Activated naive CD4-positive, alpha-beta T cell treated with anti-CD3 and anti-CD28 coated beads, Interleukin-2, amount 10 ng/mL, durations not matched to agents 7 days and 5 days (primary cell): ENCODE measurements at regions not wholly inside any gene's neighbourhood (a gene's known extent, or its start where the extent isn't known, plus 50 kb on each side); places are given as distances from the start of the nearest gene placed in this dataset.

Source experiments
- CTCF ChIA-PET: fragments of 350-600 bp; sonication (Branson Sonifier 250); formaldehyde crosslinking; loops from one replicate; lab custom pipeline; 2021; ENCODE audit warnings: antibody characterized with exemption; lab: Charles Lee
- DNase-seq: peaks from one replicate; pipeline ENCODE4 v3.0.0-alpha.2; 2020
- H3K27ac Mint-ChIP-seq: one replicate; pipeline ENCODE4 v1.8.0; 2021; ENCODE audit warnings: mild to moderate bottlenecking, moderate library complexity, mixed read lengths
- H3K27me3 Mint-ChIP-seq: one replicate; pipeline ENCODE4 v1.8.0; 2021; ENCODE audit warnings: mild to moderate bottlenecking, mixed read lengths
- H3K36me3 Mint-ChIP-seq: one replicate; pipeline ENCODE4 v1.8.0; 2021; ENCODE audit warnings: mixed read lengths
- H3K4me1 Mint-ChIP-seq: one replicate; pipeline ENCODE4 v1.8.0; 2021; ENCODE audit warnings: mixed read lengths
- H3K4me3 Mint-ChIP-seq: one replicate; pipeline ENCODE4 v1.8.0; 2021; ENCODE audit warnings: mild to moderate bottlenecking, moderate library complexity, mixed read lengths
- H3K9me3 Mint-ChIP-seq: one replicate; pipeline ENCODE4 v1.8.0; 2021; ENCODE audit warnings: mixed read lengths

DNA sequence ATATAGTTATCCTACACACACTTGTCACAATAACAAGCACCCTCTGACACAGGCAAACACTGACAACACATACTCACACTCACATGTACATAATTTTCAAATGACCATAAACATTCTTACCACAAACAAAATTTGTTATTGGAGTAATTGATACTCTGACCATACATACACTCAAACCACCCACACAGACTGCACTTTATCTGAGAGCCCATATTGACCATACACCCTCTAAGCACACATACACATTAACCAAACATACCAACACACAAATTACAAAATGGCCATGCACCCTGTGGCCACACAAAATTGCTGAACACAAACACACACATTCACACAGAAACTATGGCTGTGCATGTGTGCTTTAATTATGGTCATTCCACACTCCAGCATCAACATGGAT, 79.1 kb upstream of the FAM120A start:
- CTCF ChIA-PET = no interaction called here
- H3K4me3 Mint-ChIP-seq = no peak overlapping the region
- peaks cover 3% of the 10 kb centered on the region for H3K4me1 Mint-ChIP-seq
- no peaks in the 10 kb centered on the region for H3K36me3 Mint-ChIP-seq
- no peak for DNase-seq
- H3K27me3 Mint-ChIP-seq = peaks cover 4% of the 10 kb centered on the region
- H3K9me3 Mint-ChIP-seq = no peaks in the 10 kb centered on the region
- no peak overlapping the region for H3K27ac Mint-ChIP-seq

DNA sequence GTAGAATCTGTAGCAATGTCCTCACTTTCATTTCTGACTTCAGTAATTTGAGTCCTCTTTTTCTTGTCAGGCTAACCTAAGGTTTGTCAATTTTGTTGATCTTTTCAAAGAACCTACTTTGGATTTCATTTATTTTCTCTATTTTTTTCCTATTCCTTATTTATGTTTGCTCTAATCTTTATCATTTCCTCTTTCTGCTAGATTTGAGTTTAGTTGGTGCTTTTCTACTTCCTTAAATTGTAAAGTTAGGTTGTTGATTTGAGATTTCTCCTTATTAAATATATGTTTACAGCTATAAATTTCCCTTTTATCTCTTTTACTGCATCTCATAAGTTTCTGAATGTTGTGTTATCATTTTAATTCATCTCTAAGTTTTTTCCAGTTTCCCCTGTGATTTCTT, 75.1 kb upstream of the FAM120A start:
- no peak for DNase-seq
- Mint-ChIP-seq H3K27me3 (peaks cover 10% of the 10 kb centered on the region), H3K9me3 (no peaks in the 10 kb centered on the region), H3K27ac (no peak overlapping the region), H3K36me3 (no peaks in the 10 kb centered on the region), H3K4me1 (peaks cover 3% of the 10 kb centered on the region), H3K4me3 (no peak overlapping the region)
- CTCF ChIA-PET = no interaction called here

DNA sequence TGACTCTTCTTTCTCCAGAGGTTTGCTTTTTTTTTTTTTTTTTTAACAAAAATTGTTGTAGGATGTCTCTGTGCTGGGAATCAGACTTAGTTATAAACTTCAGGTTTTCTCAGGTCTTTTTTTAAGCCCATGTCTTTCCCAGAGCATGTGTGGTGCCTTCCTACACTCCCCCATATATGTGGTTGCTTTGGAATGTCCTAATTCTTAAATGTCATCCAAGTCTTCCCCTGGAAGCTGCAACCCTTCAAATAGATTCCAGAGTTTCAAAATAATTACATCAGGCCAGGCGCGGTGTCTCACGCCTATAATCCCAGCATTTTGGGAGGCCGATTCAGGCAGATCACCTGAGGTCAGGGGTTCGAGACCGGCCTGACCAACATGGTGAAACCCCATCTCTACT, 73.2 kb upstream of the FAM120A start:
- Mint-ChIP-seq H3K9me3 (no peaks in the 10 kb centered on the region), H3K27ac (no peak overlapping the region), H3K27me3 (peaks cover 15% of the 10 kb centered on the region), H3K4me3 (no peak overlapping the region), H3K36me3 (no peaks in the 10 kb centered on the region), H3K4me1 (peaks cover 3% of the 10 kb centered on the region)
- CTCF ChIA-PET = no interaction called here
- no peak for DNase-seq

DNA sequence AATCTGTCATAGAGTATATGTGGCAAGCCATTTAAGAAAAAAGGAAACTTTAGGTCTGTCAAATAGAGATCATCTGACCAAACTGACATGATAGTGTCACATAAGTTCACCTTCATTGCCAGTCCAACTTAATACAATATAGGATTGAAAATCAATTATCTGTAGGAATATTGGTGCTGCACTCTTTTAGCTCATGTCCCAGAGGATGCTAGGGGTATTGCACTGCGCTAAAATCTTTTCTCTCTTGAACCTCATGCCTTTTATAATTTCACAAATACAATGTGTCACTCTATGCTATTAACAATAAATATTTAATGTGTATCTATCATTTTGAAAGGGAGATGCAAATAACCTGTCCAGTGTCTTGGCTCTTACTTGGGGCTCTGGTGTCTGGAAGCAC, 72.4 kb upstream of the FAM120A start:
- H3K4me1 Mint-ChIP-seq = peaks cover 2% of the 10 kb centered on the region
- peaks cover 15% of the 10 kb centered on the region for H3K27me3 Mint-ChIP-seq
- CTCF ChIA-PET = interaction anchor here (0.7 kb wide), 1 partner anchor 42 kb away, joined by 3 read pairs; no protein-coding TSS in a partner anchor
- H3K9me3 Mint-ChIP-seq = no peaks in the 10 kb centered on the region
- H3K36me3 Mint-ChIP-seq = no peaks in the 10 kb centered on the region
- H3K27ac Mint-ChIP-seq = no peak overlapping the region
- DNase-seq = no peak
- H3K4me3 Mint-ChIP-seq = no peak overlapping the region

DNA sequence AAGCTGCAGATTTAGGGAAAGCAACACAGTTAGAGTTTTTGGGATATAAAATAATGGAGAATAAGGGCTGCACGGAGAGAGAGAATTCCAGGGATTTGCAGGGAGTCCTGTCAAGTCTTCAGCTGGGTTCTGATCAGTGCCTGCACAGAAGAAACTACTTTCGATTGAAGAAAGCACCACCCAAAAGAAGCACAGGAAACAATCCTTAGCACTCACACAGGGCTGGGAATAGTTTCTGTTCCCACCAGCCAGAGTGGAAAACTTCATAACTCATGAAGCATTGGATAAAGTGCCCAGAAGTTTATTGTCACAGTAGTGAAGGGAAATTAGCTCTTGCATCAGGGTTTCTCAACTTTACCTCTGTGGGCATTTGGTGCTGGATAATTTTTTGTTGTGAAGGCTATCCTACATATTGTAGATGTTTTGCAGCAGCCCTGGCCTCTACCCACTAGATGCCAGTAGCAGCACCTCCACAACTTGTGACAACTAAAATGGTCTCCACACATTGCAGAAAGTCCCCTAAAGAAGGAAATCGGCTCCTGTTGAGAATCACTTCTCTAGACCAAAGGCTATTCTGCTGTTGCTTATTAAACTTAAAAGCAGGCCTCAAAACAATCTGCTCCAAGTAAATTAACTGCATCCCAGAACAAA, 71.0 kb upstream of the FAM120A start:
- no peak overlapping the region for H3K27ac Mint-ChIP-seq
- H3K9me3 Mint-ChIP-seq = no peaks in the 10 kb centered on the region
- no peaks in the 10 kb centered on the region for H3K36me3 Mint-ChIP-seq
- H3K27me3 Mint-ChIP-seq = peaks cover 15% of the 10 kb centered on the region
- H3K4me1 Mint-ChIP-seq = no peaks in the 10 kb centered on the region
- no peak overlapping the region for H3K4me3 Mint-ChIP-seq
- CTCF ChIA-PET = no interaction called here
- DNase-seq = no peak

DNA sequence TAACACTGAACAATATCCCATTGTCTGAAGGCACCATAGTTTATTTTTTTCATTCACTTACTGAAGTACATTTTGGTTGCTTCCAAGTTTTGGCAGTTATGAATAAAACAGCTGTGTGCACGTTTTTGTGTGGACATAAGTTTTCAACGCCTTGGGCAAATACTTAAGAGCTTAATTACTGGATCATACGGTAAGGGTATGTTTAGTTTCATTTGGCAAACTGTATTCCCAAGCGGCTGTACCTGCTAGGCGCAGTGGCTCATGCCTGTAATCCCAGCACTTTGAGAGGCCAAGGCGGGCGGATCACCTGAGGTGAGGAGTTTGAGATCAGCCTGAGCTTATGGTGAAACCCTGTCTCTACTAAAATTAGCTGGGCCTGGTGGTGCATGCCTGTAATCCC, 63.7 kb upstream of the FAM120A start:
- H3K4me3 Mint-ChIP-seq = no peak overlapping the region
- no peaks in the 10 kb centered on the region for H3K4me1 Mint-ChIP-seq
- CTCF ChIA-PET = no interaction called here
- H3K9me3 Mint-ChIP-seq = no peaks in the 10 kb centered on the region
- no peaks in the 10 kb centered on the region for H3K36me3 Mint-ChIP-seq
- H3K27me3 Mint-ChIP-seq = peaks cover 5% of the 10 kb centered on the region
- DNase-seq = no peak
- no peak overlapping the region for H3K27ac Mint-ChIP-seq

DNA sequence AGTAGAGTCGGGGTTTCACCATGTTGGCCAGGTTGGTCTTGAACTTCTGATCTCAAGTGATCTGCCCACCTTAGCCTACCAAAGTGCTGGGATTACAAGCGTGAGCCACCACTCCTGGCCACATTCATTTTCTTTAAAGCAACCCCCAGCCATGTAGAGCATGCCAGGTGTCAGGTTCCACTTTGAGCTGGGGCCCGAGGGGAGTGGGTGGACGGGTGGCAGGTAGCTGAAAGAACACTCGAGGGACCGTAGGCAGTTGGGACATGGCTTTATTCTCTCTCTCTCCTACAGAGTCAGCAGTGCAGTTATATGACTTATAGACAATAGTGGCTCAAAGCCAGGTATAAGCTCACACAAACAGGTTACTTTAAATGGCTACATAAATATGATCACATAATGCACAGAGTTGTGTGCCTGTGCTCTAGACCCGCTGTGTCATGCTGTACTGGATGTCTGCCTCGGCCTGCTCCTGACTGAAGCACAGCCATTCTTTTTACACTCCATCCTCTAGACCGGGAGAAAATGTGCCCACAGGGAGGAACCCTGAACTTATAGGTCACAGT, 60.5 kb upstream of the FAM120A start:
- Mint-ChIP-seq H3K27ac (no peak overlapping the region), H3K4me3 (no peak overlapping the region), H3K36me3 (no peaks in the 10 kb centered on the region), H3K4me1 (no peaks in the 10 kb centered on the region), H3K9me3 (no peaks in the 10 kb centered on the region), H3K27me3 (peaks cover 7% of the 10 kb centered on the region)
- no peak for DNase-seq
- CTCF ChIA-PET = no interaction called here

DNA sequence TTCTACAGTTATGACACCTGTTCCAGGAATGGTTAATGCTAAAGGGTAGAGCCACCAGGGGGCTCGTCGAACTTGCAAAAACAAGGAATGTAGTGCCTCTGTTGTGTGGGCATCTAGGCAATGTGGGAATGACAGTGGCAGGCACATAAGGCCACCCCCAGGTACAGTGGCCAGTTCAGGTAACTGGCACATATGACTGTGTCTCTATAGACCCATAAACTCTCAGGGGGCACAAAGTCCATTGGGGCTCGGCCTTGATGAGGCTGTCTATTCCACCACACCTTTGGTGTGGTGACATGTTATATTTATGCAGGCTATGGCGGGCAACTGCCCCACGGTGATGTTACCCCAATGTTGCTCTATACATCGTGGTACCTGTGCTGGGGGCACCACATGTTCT, 59.6 kb upstream of the FAM120A start:
- peaks cover 15% of the 10 kb centered on the region for H3K27me3 Mint-ChIP-seq
- no peak overlapping the region for H3K4me3 Mint-ChIP-seq
- H3K36me3 Mint-ChIP-seq = no peaks in the 10 kb centered on the region
- H3K27ac Mint-ChIP-seq = no peak overlapping the region
- H3K9me3 Mint-ChIP-seq = no peaks in the 10 kb centered on the region
- DNase-seq = no peak
- CTCF ChIA-PET = no interaction called here
- no peaks in the 10 kb centered on the region for H3K4me1 Mint-ChIP-seq

DNA sequence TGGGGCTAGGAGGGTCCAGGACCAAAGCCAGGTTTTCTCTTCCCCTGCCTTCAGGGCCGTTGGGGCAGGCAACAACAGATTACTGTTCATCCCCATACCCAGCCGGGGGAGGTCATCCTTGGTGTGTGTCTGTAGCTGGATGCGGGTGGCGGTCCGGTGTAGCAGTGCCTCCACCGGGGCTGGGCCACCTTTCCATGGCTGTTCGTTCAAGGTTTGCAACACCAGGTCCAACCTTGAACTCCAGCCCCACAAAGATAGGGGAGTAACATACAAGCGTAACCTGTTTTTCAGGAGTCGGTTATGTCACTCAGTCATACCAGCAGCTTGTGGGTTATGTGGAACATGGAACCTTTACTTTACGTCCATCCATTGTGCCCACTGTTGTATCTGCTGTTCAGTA, 58.5 kb upstream of the FAM120A start:
- CTCF ChIA-PET = no interaction called here
- no peak overlapping the region for H3K27ac Mint-ChIP-seq
- no peaks in the 10 kb centered on the region for H3K4me1 Mint-ChIP-seq
- H3K9me3 Mint-ChIP-seq = no peaks in the 10 kb centered on the region
- no peak overlapping the region for H3K4me3 Mint-ChIP-seq
- peaks cover 15% of the 10 kb centered on the region for H3K27me3 Mint-ChIP-seq
- DNase-seq = no peak
- H3K36me3 Mint-ChIP-seq = no peaks in the 10 kb centered on the region
